ENCODE measurements at regions not wholly inside any gene's neighbourhood (a gene's known extent, or its start where the extent isn't known, plus 50 kb on each side); places are given as distances from the start of the nearest gene placed in this dataset.

- TF ChIP-seq POLR2A (IDR thresholded peaks at IDR 0.05) (no peak), CTCF (IDR thresholded peaks at IDR 0.05) (no peak)
- no peak overlapping the region for H3K4me3 ChIP-seq (ENCODE audit: low read depth, poor library complexity, severe bottlenecking)
- 71 to 78% methylated on average over 4 of the region's 4 CpGs for WGBS, 2 donors
- intact Hi-C loops (cut with DNase I; ENCODE audit: low total_unique reads): no loop called here
- no peak for DNase-seq (ENCODE audit: low spot score in 2 of 2)
Observed at GRCh38 chr9:106639873-106640568, 222.9 kb upstream of the ZNF462 start.

GRCh38 chr9:106643211-106643930 lies 219.6 kb upstream of the ZNF462 start:
- DNase-seq (ENCODE audit: low spot score in 2 of 2): no peak
- no peak for TF ChIP-seq CTCF (IDR thresholded peaks at IDR 0.05)
- TF ChIP-seq POLR2A (IDR thresholded peaks at IDR 0.05): no peak
- intact Hi-C loops (cut with DNase I; ENCODE audit: low total_unique reads): no loop called here
- WGBS, 2 donors: 85 to 88% methylated on average over 3 of the region's 3 CpGs
- no peak overlapping the region for H3K4me3 ChIP-seq (ENCODE audit: low read depth, poor library complexity, severe bottlenecking)

GRCh38 chr9:106644661-106645060 lies 218.3 kb upstream of the ZNF462 start:
- intact Hi-C loops (cut with DNase I; ENCODE audit: low total_unique reads): no loop called here
- no peak overlapping the region for H3K4me3 ChIP-seq (ENCODE audit: low read depth, poor library complexity, severe bottlenecking)
- WGBS, 2 donors: 69 to 76% methylated on average over 3 of the region's 3 CpGs
- no peak for DNase-seq (ENCODE audit: low spot score in 2 of 2)
- no peak for TF ChIP-seq POLR2A (IDR thresholded peaks at IDR 0.05)
- no peak for TF ChIP-seq CTCF (IDR thresholded peaks at IDR 0.05)

GRCh38 chr9:106648799-106649198 lies 214.2 kb upstream of the ZNF462 start:
- WGBS, 2 donors: 28% methylated on average over 2 of the region's 2 CpGs
- intact Hi-C loops (cut with DNase I; ENCODE audit: low total_unique reads): no loop called here
- no peak for DNase-seq (ENCODE audit: low spot score in 2 of 2)
- H3K4me3 ChIP-seq (ENCODE audit: low read depth, poor library complexity, severe bottlenecking): no peak overlapping the region
- TF ChIP-seq POLR2A (IDR thresholded peaks at IDR 0.05): no peak
- no peak for TF ChIP-seq CTCF (IDR thresholded peaks at IDR 0.05)

GRCh38 chr9:106649664-106650063 lies 213.3 kb upstream of the ZNF462 start:
- no peak for DNase-seq (ENCODE audit: low spot score in 2 of 2)
- TF ChIP-seq POLR2A (IDR thresholded peaks at IDR 0.05): no peak
- TF ChIP-seq CTCF (IDR thresholded peaks at IDR 0.05): no peak
- intact Hi-C loops (cut with DNase I; ENCODE audit: low total_unique reads): no loop called here
- no peak overlapping the region for H3K4me3 ChIP-seq (ENCODE audit: low read depth, poor library complexity, severe bottlenecking)
- WGBS, 2 donors: 92 to 96% methylated on average over 4 of the region's 4 CpGs

Data from lower leg skin (tissue), 4 donors.